GM19240 (cell line): ENCODE measurements at regions not wholly inside any gene's neighbourhood (a gene's known extent, or its start where the extent isn't known, plus 50 kb on each side); places are given as distances from the start of the nearest gene placed in this dataset.

ENCODE experiments used
- DNase-seq: peaks from one replicate; pipeline ENCODE4 v3.0.0; 2011; ENCODE audit warnings: low spot score; ENCODE audit not compliant: insufficient read length

- DNase-seq, result no peak
These were observed 103.2 kb downstream of the TBX5 start for GRCh38 chr12:114302606-114303315.

- no peak for DNase-seq
These were observed 103.8 kb downstream of the TBX5 start for GRCh38 chr12:114302117-114302516.

GRCh38 chr12:114294303-114294685 lies 111.7 kb downstream of the TBX5 start:
- DNase-seq, result no peak

GRCh38 chr12:114293571-114294302 lies 112.2 kb downstream of the TBX5 start:
- DNase-seq, result no peak

- DNase-seq, result no peak
These were observed 112.9 kb downstream of the TBX5 start for GRCh38 chr12:114293073-114293472.

- no peak for DNase-seq
These were observed 114.4 kb downstream of the TBX5 start for GRCh38 chr12:114291389-114292060.

GRCh38 chr12:114287821-114288525 lies 118.0 kb downstream of the TBX5 start:
- DNase-seq, result no peak

GRCh38 chr12:114286145-114286544 lies 119.8 kb downstream of the TBX5 start:
- DNase-seq, result no peak

GRCh38 chr12:114285554-114285953 lies 120.4 kb downstream of the TBX5 start:
- no peak for DNase-seq

GRCh38 chr12:114284041-114284440 lies 121.9 kb downstream of the TBX5 start:
- no peak for DNase-seq

- no peak for DNase-seq
These were observed 129.8 kb downstream of the TBX5 start for GRCh38 chr12:114275932-114276785.

GRCh38 chr12:114275086-114275485 lies 130.9 kb downstream of the TBX5 start:
- DNase-seq, result no peak

- DNase-seq, result no peak
These were observed 131.8 kb downstream of the TBX5 start for GRCh38 chr12:114274131-114274530.

- no peak for DNase-seq
These were observed 133.3 kb downstream of the TBX5 start for GRCh38 chr12:114272605-114273004.

- DNase-seq, result no peak
These were observed 133.9 kb downstream of the TBX5 start for GRCh38 chr12:114272071-114272470.

GRCh38 chr12:114269153-114269552 lies 136.8 kb downstream of the TBX5 start:
- no peak for DNase-seq

GRCh38 chr12:114266536-114266935 lies 139.4 kb downstream of the TBX5 start:
- no peak for DNase-seq

GRCh38 chr12:114265036-114265435 lies 140.9 kb downstream of the TBX5 start:
- DNase-seq, result no peak

GRCh38 chr12:114263056-114263805 lies 142.7 kb downstream of the TBX5 start:
- DNase-seq, result no peak

GRCh38 chr12:114257687-114258086 lies 148.3 kb downstream of the TBX5 start:
- no peak for DNase-seq
